GM12878 (cell line): ENCODE measurements at regions not wholly inside any gene's neighbourhood (a gene's known extent, or its start where the extent isn't known, plus 50 kb on each side); places are given as distances from the start of the nearest gene placed in this dataset.

ENCODE experiments used
- ATAC-seq: fragments of 200-7000 bp; cut with Tn5 transposase; 3 replicates; pipeline ENCODE4 v1.9.1; 2020; ENCODE audit warnings: mild to moderate bottlenecking, moderate library complexity
- BruUV-seq: library from RNA; stranded (reverse); fragments of 400-500 nt; replicated peaks from 2 replicates; lab custom pipeline; 2021; lab: Mats Ljungman, UMichigan
- CTCF ChIA-PET: fragments of 300-600 bp; sonication (Branson Sonifier 250); formaldehyde crosslinking; extraction: SDS; loops from one replicate; lab custom pipeline; 2021; ENCODE audit warnings: inconsistent platforms; lab: Yijun Ruan, JAX
- POLR2A ChIA-PET: fragments of 350-600 bp; formaldehyde crosslinking; extraction: SDS; loops from one replicate; lab custom pipeline; 2021; ENCODE audit warnings: inconsistent platforms; lab: Charles Lee
- RAD21 ChIA-PET: fragments of 300-600 bp; sonication (Branson Sonifier 250); formaldehyde crosslinking; loops from one replicate; lab custom pipeline; 2023; ENCODE audit warnings: antibody characterized with exemption; ENCODE audit not compliant: unreplicated experiment; lab: Charles Lee
- SMC1A ChIA-PET: fragments of 300-600 bp; sonication (Branson Sonifier 250); formaldehyde crosslinking; loops from one replicate; lab custom pipeline; 2023; ENCODE audit not compliant: unreplicated experiment, uncharacterized antibody; lab: Charles Lee
- DNase-seq: peaks from one replicate; pipeline ENCODE4 v3.0.0-alpha.2; 2011; ENCODE audit warnings: low read depth, low spot score
- FAIRE-seq: peaks from 3 replicates; lab custom pipeline; 2011; peaks lifted over from hg19 to GRCh38; lab: Jason Lieb, UNC
- H2AFZ ChIP-seq: 2 replicates; pipeline ENCODE4 v1.6.0; 2011; ENCODE audit warnings: low read depth, low read length, control low read depth; ENCODE audit not compliant: control insufficient read depth
- H3K27ac ChIP-seq: 2 replicates; pipeline ENCODE4 v1.5.1; 2011; ENCODE audit warnings: control low read depth; ENCODE audit not compliant: control insufficient read depth, insufficient read depth
- H3K27me3 ChIP-seq, 2 experiments: replicated peaks in 1 of 2; 2 replicates each; pipeline versions ENCODE4 v1.6.0 to v1.6.1; 2011; ENCODE audit warnings: low read length in 1 of 2; ENCODE audit not compliant: control insufficient read depth in 2 of 2, insufficient read depth in 2 of 2
- H3K36me3 ChIP-seq, 2 experiments: 2 replicates each; pipeline ENCODE4 v1.5.1; 2011; ENCODE audit warnings: low read length in 1 of 2; ENCODE audit not compliant: control insufficient read depth in 2 of 2, insufficient read depth in 2 of 2
- H3K4me1 ChIP-seq: 2 replicates; pipeline ENCODE4 v1.6.1; 2011; ENCODE audit warnings: mild to moderate bottlenecking, low read length, moderate library complexity, mixed read lengths; ENCODE audit not compliant: control insufficient read depth, insufficient read depth
- H3K4me2 ChIP-seq: 2 replicates; pipeline ENCODE4 v1.6.0; 2011; ENCODE audit warnings: control low read depth; ENCODE audit not compliant: control insufficient read depth, insufficient read depth
- H3K4me3 ChIP-seq: fragments of 200-600 bp; sonication (generic); 2 replicates; pipeline ENCODE4 v1.5.1; 2016
- H3K79me2 ChIP-seq: 2 replicates; pipeline ENCODE4 v1.6.0; 2011; ENCODE audit warnings: low read length; ENCODE audit not compliant: control insufficient read depth, insufficient read depth
- H3K9ac ChIP-seq: 2 replicates; pipeline ENCODE4 v1.8.0; 2011; ENCODE audit warnings: low read length, control low read depth, mixed read lengths; ENCODE audit not compliant: control insufficient read depth, insufficient read depth
- H3K9me3 ChIP-seq: replicated peaks from 3 replicates; pipeline ENCODE4 v1.5.1; 2011; ENCODE audit warnings: mild to moderate bottlenecking, low read length; ENCODE audit not compliant: control insufficient read depth, insufficient read depth
- H4K20me1 ChIP-seq: 2 replicates; pipeline ENCODE4 v1.6.0; 2011; ENCODE audit not compliant: control insufficient read depth, insufficient read depth
- ATF2 ChIP-seq: IDR thresholded peaks from 2 replicates; pipeline ENCODE4 v1.6.1; 2012; ENCODE audit warnings: low read length, inconsistent platforms
- BACH1 ChIP-seq: fragments of 450-650 bp; IDR thresholded peaks from 2 replicates; pipeline ENCODE4 v1.6.1; 2017; ENCODE audit warnings: mild to moderate bottlenecking, borderline replicate concordance
- CEBPZ ChIP-seq: fragments of 150-350 bp; IDR thresholded peaks from 2 replicates; pipeline ENCODE4 v1.6.1; 2016; ENCODE audit warnings: low read depth, low read length
- ELK1 ChIP-seq: IDR thresholded peaks from 2 replicates; pipeline ENCODE4 v1.6.1; 2012; ENCODE audit warnings: low read depth, low read length, improper control_type of control experiment
- ETV6 ChIP-seq, 2 experiments: fragments of 450-650 bp in 1 of 2; IDR thresholded peaks in 1 of 2; conservative IDR thresholded peaks in 1 of 2; 2 replicates each; pipeline ENCODE4 v1.6.1; 2014; ENCODE audit warnings: antibody characterized with exemption in 1 of 2, borderline replicate concordance in 1 of 2, low read depth in 1 of 2, mild to moderate bottlenecking in 1 of 2, moderate library complexity in 1 of 2
- MLLT1 ChIP-seq: fragments of 450-650 bp; IDR thresholded peaks from 2 replicates; pipeline ENCODE4 v1.6.1; 2016; ENCODE audit warnings: mild to moderate bottlenecking
- MYB ChIP-seq: fragments of 150-350 bp; IDR thresholded peaks from 2 replicates; pipeline ENCODE4 v1.6.1; 2014; ENCODE audit warnings: mild to moderate bottlenecking, low read depth, low read length, borderline replicate concordance
- NFYB ChIP-seq: IDR thresholded peaks from 2 replicates; pipeline ENCODE4 v1.6.1; 2011; ENCODE audit warnings: low read depth, mild to moderate bottlenecking, low read length, improper control_type of control experiment, moderate library complexity; ENCODE audit not compliant: insufficient read depth
- NR2F1 ChIP-seq: fragments of 450-650 bp; conservative IDR thresholded peaks from 2 replicates; pipeline ENCODE4 v1.6.1; 2017; ENCODE audit warnings: mild to moderate bottlenecking
- POU2F2 ChIP-seq: IDR thresholded peaks from 3 replicates; pipeline ENCODE4 v1.6.1; 2011; ENCODE audit warnings: low read depth, mild to moderate bottlenecking, low read length, borderline replicate concordance
- SIN3A ChIP-seq: IDR thresholded peaks from 2 replicates; pipeline ENCODE4 v1.6.1; 2012; ENCODE audit warnings: low read depth, low read length, improper control_type of control experiment
- STAT1 ChIP-seq: fragments of 450-650 bp; conservative IDR thresholded peaks from 2 replicates; pipeline ENCODE4 v1.6.1; 2014; ENCODE audit warnings: antibody characterized with exemption, mild to moderate bottlenecking
- TAF1 ChIP-seq: IDR thresholded peaks from 2 replicates; pipeline ENCODE4 v1.6.1; 2011; ENCODE audit warnings: mild to moderate bottlenecking, low read depth, low read length, borderline replicate concordance
- YY1 ChIP-seq: IDR thresholded peaks from 2 replicates; pipeline ENCODE4 v1.6.1; 2011; ENCODE audit warnings: low read depth, mild to moderate bottlenecking, low read length
- WGBS: methylation state at CpG from one replicate; pipeline ENCODE4 v1.1.6; 2016; ENCODE audit warnings: low lambda C conversion rate; ENCODE audit not compliant: insufficient replicate concordance, insufficient coverage; ENCODE audit errors: missing lambda C conversion rate; 5-methylcytosine and 5-hydroxymethylcytosine counted together
- in situ Hi-C: fragments of 300-500 bp; cut with MboI; formaldehyde crosslinking; loops from 9 replicates; pipeline ENCODE4 v1.14.3; 2018; ENCODE audit warnings: mixed read lengths
- intact Hi-C: fragments of 100-400 bp; cut with micrococcal nuclease; formaldehyde crosslinking; loops from one replicate; pipeline ENCODE4 v1.14.2; 2022; ENCODE audit not compliant: unreplicated experiment

- 0 out of 2 replicates have a peak, but pooled peaks have one; percentile 31 for TF ChIP-seq MLLT1
- 0 out of 2 replicates have a peak, but pooled peaks have one; percentile 10 for TF ChIP-seq YY1
- no peak for TF ChIP-seq ELK1
- peak; percentile 71 for TF ChIP-seq TAF1
- no peak for TF ChIP-seq ATF2
- 0 out of 3 replicates have a peak, but pooled peaks have one; percentile 40 for TF ChIP-seq POU2F2
- TF ChIP-seq ETV6 (conservative IDR thresholded peaks at IDR 0.05 in 1 of 2, IDR thresholded peaks at IDR 0.05 in 1 of 2; ENCODE audit: borderline replicate concordance in 1 of 2, low read depth in 1 of 2), result no peak
Measured at GRCh38 chr6:28586962-28587745, 61.5 kb downstream of the GPX5 start (continued).

GRCh38 chr6:28587746-28588075, 62.0 kb downstream of the GPX5 start:
- TF ChIP-seq BACH1 (no peak), STAT1 (no peak), SIN3A (no peak), MYB (no peak), NR2F1 (no peak), CEBPZ (no peak), NFYB (no peak)
- Histone ChIP-seq H3K9me3 (no peaks in the 10 kb centered on the region), H3K27ac (no peak overlapping the region), H3K9ac (peak overlapping the region; percentile 54), H3K4me1 (no peaks in the 10 kb centered on the region), H2AFZ (peak overlapping the region; percentile 98), H3K36me3 (no peaks in the 10 kb centered on the region), H3K27me3 (no peaks in the 10 kb centered on the region), H3K79me2 (no peaks in the 10 kb centered on the region; the same call in 1 of the 2 replicates), H3K4me3 (peak overlapping the region; percentile 73), H4K20me1 (no peaks in the 10 kb centered on the region), H3K4me2 (peak overlapping the region; percentile 74)
- BruUV-seq, result no TSS peak
- CTCF ChIA-PET, result no interaction called here
- ATAC-seq (no peak), DNase-seq (no peak), FAIRE-seq (no peak)
- SMC1A ChIA-PET, result no interaction called here
- POLR2A ChIA-PET, result no interaction called here
- intact Hi-C loops, result loop anchor here (2.0 to 5.0 kb wide), 2 partner anchors 45 to 190 kb away; partner anchors contain the start of gene ZSCAN12
- 5% methylated on average over 8 of the region's 8 CpGs for WGBS
- in situ Hi-C loops, result no loop called here
- RAD21 ChIA-PET, result no interaction called here
